GM23248 (cell line): ENCODE measurements at regions not wholly inside any gene's neighbourhood (a gene's known extent, or its start where the extent isn't known, plus 50 kb on each side); places are given as distances from the start of the nearest gene placed in this dataset.

Experiments used
- EZH2 ChIP-seq: fragments of 200-600 bp; sonication (generic); IDR thresholded peaks from 2 replicates; pipeline ENCODE4 v1.6.1; 2018; ENCODE audit warnings: antibody characterized with exemption, mild to moderate bottlenecking; ENCODE audit not compliant: insufficient read depth, poor library complexity, severe bottlenecking
- EZH2phosphoT487 ChIP-seq: fragments of 200-600 bp; sonication (generic); IDR thresholded peaks from 2 replicates; pipeline ENCODE4 v1.6.1; 2018; ENCODE audit warnings: antibody characterized with exemption, moderate library complexity, mild to moderate bottlenecking, low read depth; ENCODE audit not compliant: insufficient read depth

DNA sequence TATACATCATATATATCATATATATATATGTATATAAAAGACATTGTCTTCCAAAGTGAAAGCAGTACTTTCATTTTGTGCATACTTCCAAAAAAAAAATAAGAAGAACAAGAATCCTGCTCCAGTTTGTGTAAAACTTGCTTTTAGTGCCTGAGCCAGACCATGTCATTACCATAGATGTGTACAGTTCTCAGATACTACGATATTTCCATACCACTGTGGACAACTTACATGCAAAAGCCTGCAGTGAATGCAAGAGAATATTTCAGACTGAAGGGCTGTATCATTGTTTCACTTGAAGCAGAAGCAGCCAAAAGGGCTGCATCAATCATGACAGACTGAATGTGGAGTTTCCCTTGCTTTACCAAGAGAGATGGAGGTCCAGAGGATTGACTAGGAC is 72.6 kb upstream of the CYLC2 start:
- no peak for TF ChIP-seq EZH2
- no peak for TF ChIP-seq EZH2phosphoT487
